Caco-2 (cell line): ENCODE measurements at regions not wholly inside any gene's neighbourhood (a gene's known extent, or its start where the extent isn't known, plus 50 kb on each side); places are given as distances from the start of the nearest gene placed in this dataset.

Experiments used
- BruUV-seq: library from RNA; stranded (reverse); fragments of 400-500 nt; replicated peaks from 2 replicates; lab custom pipeline; 2021; lab: Mats Ljungman, UMichigan
- CTCF ChIA-PET: fragments of 300-600 bp; sonication (Branson Sonifier 250); formaldehyde crosslinking; loops from one replicate; lab custom pipeline; 2022; ENCODE audit warnings: antibody characterized with exemption; lab: Charles Lee
- POLR2A ChIA-PET: fragments of 300-600 bp; sonication (Branson Sonifier 250); formaldehyde crosslinking; loops from one replicate; lab custom pipeline; 2022; ENCODE audit warnings: antibody characterized with exemption; lab: Charles Lee
- DNase-seq, 2 experiments: peaks; one replicate each; pipeline versions ENCODE4 v3.0.0 to v3.0.0-alpha.2; 2020 to 2022
- H3K27me3 ChIP-seq: replicated peaks from 2 replicates; pipeline ENCODE4 v1.6.0; 2011; ENCODE audit warnings: low read length; ENCODE audit not compliant: control insufficient read depth, insufficient read depth
- H3K36me3 ChIP-seq: 2 replicates; pipeline ENCODE4 v1.5.1; 2011; ENCODE audit warnings: low read length; ENCODE audit not compliant: control insufficient read depth, insufficient read depth
- H3K4me1 ChIP-seq: fragments of 250-450 bp; sonication (Bioruptor Pico); 2 replicates; pipeline ENCODE4 v1.5.1; 2020; ENCODE audit warnings: mild to moderate bottlenecking
- H3K4me3 ChIP-seq: 2 replicates; pipeline ENCODE4 v1.5.1; 2011; ENCODE audit warnings: low read depth, mild to moderate bottlenecking, control low read depth, low read length
- H3K9me3 ChIP-seq: fragments of 250-450 bp; sonication (Bioruptor Pico); 2 replicates; pipeline ENCODE4 v1.5.1; 2020; ENCODE audit warnings: mild to moderate bottlenecking, moderate library complexity
- H3K27ac Mint-ChIP-seq: one replicate; pipeline ENCODE4 v1.8.0; 2022; ENCODE audit warnings: mixed read lengths; ENCODE audit not compliant: unreplicated experiment
- H3K27me3 Mint-ChIP-seq: one replicate; pipeline ENCODE4 v1.8.0; 2022; ENCODE audit warnings: mixed read lengths; ENCODE audit not compliant: insufficient read depth, unreplicated experiment
- H3K36me3 Mint-ChIP-seq: one replicate; pipeline ENCODE4 v1.8.0; 2022; ENCODE audit warnings: mild to moderate bottlenecking, mixed read lengths; ENCODE audit not compliant: insufficient read depth, unreplicated experiment
- H3K4me1 Mint-ChIP-seq: one replicate; pipeline ENCODE4 v1.8.0; 2022; ENCODE audit warnings: low read depth, mixed read lengths; ENCODE audit not compliant: unreplicated experiment
- H3K4me3 Mint-ChIP-seq: one replicate; pipeline ENCODE4 v1.8.0; 2022; ENCODE audit warnings: mild to moderate bottlenecking, moderate library complexity, mixed read lengths; ENCODE audit not compliant: unreplicated experiment
- H3K9me3 Mint-ChIP-seq: one replicate; pipeline ENCODE4 v1.8.0; 2022; ENCODE audit warnings: mixed read lengths; ENCODE audit not compliant: unreplicated experiment
- intact Hi-C: fragments of 100-400 bp; cut with micrococcal nuclease; formaldehyde crosslinking; loops from one replicate; pipeline ENCODE4 v1.10.0; 2022; ENCODE audit not compliant: unreplicated experiment
- TF ChIP-seq, protein P1 (sequence below), 2 experiments: fragments of 200-600 bp in 1 of 2; IDR thresholded peaks; 1 replicate in 1 of 2; 2 replicates in 1 of 2; pipeline versions ENCODE4 v1.5.1 to v1.8.0; 2011 to 2022; ENCODE audit warnings: antibody characterized with exemption in 1 of 2, control low read depth in 1 of 2, inconsistent platforms in 1 of 2, low read depth in 1 of 2, low read length in 1 of 2, mild to moderate bottlenecking in 1 of 2, moderate library complexity in 1 of 2; ENCODE audit not compliant: insufficient read depth in 1 of 2, severe bottlenecking in 1 of 2, unreplicated experiment in 1 of 2

GRCh38 chr13:53131361-53131760, 102.7 kb downstream of the OLFM4 start:
- POLR2A ChIA-PET: no interaction called here
- intact Hi-C loops: no loop called here
- TF ChIP-seq, protein P1, sequence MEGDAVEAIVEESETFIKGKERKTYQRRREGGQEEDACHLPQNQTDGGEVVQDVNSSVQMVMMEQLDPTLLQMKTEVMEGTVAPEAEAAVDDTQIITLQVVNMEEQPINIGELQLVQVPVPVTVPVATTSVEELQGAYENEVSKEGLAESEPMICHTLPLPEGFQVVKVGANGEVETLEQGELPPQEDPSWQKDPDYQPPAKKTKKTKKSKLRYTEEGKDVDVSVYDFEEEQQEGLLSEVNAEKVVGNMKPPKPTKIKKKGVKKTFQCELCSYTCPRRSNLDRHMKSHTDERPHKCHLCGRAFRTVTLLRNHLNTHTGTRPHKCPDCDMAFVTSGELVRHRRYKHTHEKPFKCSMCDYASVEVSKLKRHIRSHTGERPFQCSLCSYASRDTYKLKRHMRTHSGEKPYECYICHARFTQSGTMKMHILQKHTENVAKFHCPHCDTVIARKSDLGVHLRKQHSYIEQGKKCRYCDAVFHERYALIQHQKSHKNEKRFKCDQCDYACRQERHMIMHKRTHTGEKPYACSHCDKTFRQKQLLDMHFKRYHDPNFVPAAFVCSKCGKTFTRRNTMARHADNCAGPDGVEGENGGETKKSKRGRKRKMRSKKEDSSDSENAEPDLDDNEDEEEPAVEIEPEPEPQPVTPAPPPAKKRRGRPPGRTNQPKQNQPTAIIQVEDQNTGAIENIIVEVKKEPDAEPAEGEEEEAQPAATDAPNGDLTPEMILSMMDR (IDR thresholded peaks at IDR 0.05; ENCODE audit: insufficient read depth in 1 of 2, low read depth in 1 of 2, low read length in 1 of 2, severe bottlenecking in 1 of 2, unreplicated experiment in 1 of 2): no peak
- no TSS peak for BruUV-seq
- no peak for DNase-seq
- CTCF ChIA-PET: no interaction called here
- H3K4me3 ChIP-seq: no peak overlapping the region
- H3K36me3 ChIP-seq: no peaks in the 10 kb centered on the region
- Mint-ChIP-seq H3K27ac (no peak overlapping the region), H3K27me3 (peaks cover 10% of the 10 kb centered on the region), H3K4me3 (no peak overlapping the region), H3K4me1 (no peaks in the 10 kb centered on the region), H3K36me3 (no peaks in the 10 kb centered on the region), H3K9me3 (no peaks in the 10 kb centered on the region)
- H3K27me3 ChIP-seq: no peaks in the 10 kb centered on the region
- no peaks in the 10 kb centered on the region for H3K4me1 ChIP-seq
- no peaks in the 10 kb centered on the region for H3K9me3 ChIP-seq

DNA sequence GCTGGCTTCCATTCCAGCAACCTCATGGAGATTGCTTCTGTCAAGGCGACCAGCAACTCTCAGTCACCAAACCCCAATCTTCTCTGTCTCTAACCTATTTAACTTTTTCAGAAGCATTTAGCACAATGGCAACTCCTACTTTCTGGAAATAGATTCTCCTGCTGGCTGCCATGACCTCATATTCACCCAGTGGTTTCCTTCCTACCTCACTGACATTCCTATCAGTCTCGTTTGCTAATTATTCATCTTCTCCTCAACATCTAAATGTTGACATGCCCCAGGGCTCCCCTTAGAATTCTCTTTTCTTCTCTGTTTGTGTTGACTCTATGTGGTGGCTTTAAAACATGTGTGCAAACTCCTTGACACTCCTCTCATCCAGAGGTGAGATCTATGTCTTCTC, 106.7 kb downstream of the OLFM4 start:
- ChIA-PET POLR2A (no interaction called here), CTCF (no interaction called here)
- TF ChIP-seq, protein P1 (IDR thresholded peaks at IDR 0.05; ENCODE audit: insufficient read depth in 1 of 2, low read depth in 1 of 2, low read length in 1 of 2, severe bottlenecking in 1 of 2, unreplicated experiment in 1 of 2): no peak
- no TSS peak for BruUV-seq
- H3K4me1 ChIP-seq: no peaks in the 10 kb centered on the region
- intact Hi-C loops: no loop called here
- no peaks in the 10 kb centered on the region for H3K9me3 ChIP-seq
- H3K27me3 ChIP-seq: no peaks in the 10 kb centered on the region
- no peaks in the 10 kb centered on the region for H3K4me1 Mint-ChIP-seq
- H3K36me3 Mint-ChIP-seq: no peaks in the 10 kb centered on the region
- no peak overlapping the region for H3K4me3 Mint-ChIP-seq
- H3K4me3 ChIP-seq: no peak overlapping the region
- no peaks in the 10 kb centered on the region for H3K36me3 ChIP-seq
- no peak overlapping the region for H3K27ac Mint-ChIP-seq
- no peak for DNase-seq
- H3K27me3 Mint-ChIP-seq: peaks cover 5% of the 10 kb centered on the region
- no peaks in the 10 kb centered on the region for H3K9me3 Mint-ChIP-seq

- H3K36me3 Mint-ChIP-seq: no peaks in the 10 kb centered on the region
- Histone ChIP-seq H3K4me3 (no peak overlapping the region), H3K4me1 (no peaks in the 10 kb centered on the region), H3K9me3 (no peaks in the 10 kb centered on the region), H3K36me3 (no peaks in the 10 kb centered on the region), H3K27me3 (no peaks in the 10 kb centered on the region)
- peaks cover 5% of the 10 kb centered on the region for H3K27me3 Mint-ChIP-seq
- POLR2A ChIA-PET: no interaction called here
- no TSS peak for BruUV-seq
- no peaks in the 10 kb centered on the region for H3K9me3 Mint-ChIP-seq
- H3K4me1 Mint-ChIP-seq: no peaks in the 10 kb centered on the region
- CTCF ChIA-PET: interaction anchor here (0.5 kb wide), 1 partner anchor 342 kb away, joined by 4 read pairs; no protein-coding TSS in a partner anchor
- TF ChIP-seq, protein P1 (IDR thresholded peaks at IDR 0.05; ENCODE audit: insufficient read depth in 1 of 2, low read depth in 1 of 2, low read length in 1 of 2, severe bottlenecking in 1 of 2, unreplicated experiment in 1 of 2): no peak
- no peak for DNase-seq
- intact Hi-C loops: no loop called here
- H3K4me3 Mint-ChIP-seq: no peak overlapping the region
- no peak overlapping the region for H3K27ac Mint-ChIP-seq
Measured at GRCh38 chr13:53136554-53137215, 108.1 kb downstream of the OLFM4 start.
